DMS79 (cell line): ENCODE measurements at regions not wholly inside any gene's neighbourhood (a gene's known extent, or its start where the extent isn't known, plus 50 kb on each side); places are given as distances from the start of the nearest gene placed in this dataset.
"Not testable (repeated sequence)": the region's sequence is repeated elsewhere in the genome, so short reads cannot be mapped to it uniquely, and the experiment has no call there.

Source experiments
- DNase-seq: peaks from one replicate; lab custom pipeline; 2025; lab: John Stamatoyannopoulos, UW

GRCh38 chr18:27378431-27379095 lies 193.5 kb upstream of the CHST9 start:
- DNase-seq = no peak

DNA sequence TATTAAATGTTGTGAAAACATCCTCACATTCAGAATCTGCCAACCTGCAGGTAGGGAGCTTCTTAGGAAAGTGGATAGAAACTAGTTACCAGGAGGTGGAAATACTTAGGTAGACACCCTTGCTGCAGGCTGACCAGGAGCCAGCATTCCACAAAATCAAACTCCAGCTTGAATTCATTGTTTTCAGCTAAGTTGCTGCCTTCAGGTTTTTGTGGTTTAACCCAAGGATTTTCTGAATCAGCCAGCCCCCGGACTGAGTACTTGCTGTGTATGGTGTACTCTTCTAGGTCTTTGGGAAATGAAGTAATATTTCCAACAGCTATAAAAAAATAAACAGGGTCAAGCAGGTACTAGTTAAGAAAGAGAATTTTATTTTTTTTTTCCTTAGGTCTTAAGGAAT lies 192.1 kb upstream of the CHST9 start:
- no peak for DNase-seq

GRCh38 chr18:27372386-27372785 lies 187.3 kb upstream of the CHST9 start:
- DNase-seq = no peak

DNA sequence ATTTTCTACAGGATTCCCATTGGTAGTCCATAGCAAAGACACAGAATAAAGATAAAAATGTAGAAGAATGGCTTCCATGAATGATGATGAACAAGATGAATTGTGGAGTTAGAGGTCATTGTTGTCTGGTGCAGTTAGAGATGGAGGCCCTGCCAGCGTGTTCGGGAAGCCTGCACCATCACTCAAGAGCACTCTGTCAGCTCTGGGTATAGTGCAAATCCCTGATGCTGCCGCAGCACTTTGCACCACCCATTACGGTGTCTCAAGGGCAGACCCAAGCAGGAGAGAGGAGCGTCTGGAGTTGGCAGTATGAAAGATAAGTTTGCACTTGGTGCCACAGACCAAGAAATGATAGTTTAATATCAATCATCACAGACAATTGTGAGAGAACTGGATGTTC lies 181.6 kb upstream of the CHST9 start:
- DNase-seq = no peak

- DNase-seq = no peak
Observed at GRCh38 chr18:27366151-27366550, 181.0 kb upstream of the CHST9 start.

DNA sequence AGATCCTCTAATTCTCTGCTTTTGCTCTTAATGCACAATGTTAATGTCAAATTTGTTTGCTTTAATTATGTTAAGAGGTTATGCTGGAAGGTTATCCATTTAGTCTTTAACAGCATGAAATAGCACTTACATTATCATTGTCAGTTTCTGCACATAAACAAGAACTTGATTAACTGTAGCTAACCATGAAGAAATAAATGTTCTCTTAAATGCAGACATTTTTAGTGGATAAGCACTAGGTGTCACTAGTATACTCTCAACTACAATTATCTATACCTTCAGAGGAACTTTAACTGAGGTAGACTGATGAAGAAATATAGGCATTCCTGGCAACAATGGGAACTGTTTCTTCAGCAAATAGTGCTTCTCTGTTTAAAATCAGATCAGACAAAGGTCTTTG lies 178.8 kb upstream of the CHST9 start:
- DNase-seq = no peak

DNA sequence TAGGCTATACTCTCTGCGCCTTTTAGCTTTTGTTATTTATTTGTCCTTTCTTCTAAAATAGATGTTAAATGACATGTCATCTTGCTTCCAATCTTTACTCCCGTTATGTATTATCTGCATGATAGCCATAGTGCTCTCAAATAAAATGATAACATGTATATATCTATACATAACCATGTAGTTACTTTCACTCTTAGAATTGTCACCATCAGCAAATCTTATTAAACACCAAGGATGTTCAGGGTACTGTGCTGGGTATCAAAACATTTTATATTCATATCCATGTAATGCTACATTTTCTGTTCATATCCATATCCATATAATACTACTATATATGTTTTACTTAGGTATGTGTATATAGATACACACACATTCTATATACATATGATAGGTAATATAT lies 176.4 kb upstream of the CHST9 start:
- DNase-seq = no peak

DNA sequence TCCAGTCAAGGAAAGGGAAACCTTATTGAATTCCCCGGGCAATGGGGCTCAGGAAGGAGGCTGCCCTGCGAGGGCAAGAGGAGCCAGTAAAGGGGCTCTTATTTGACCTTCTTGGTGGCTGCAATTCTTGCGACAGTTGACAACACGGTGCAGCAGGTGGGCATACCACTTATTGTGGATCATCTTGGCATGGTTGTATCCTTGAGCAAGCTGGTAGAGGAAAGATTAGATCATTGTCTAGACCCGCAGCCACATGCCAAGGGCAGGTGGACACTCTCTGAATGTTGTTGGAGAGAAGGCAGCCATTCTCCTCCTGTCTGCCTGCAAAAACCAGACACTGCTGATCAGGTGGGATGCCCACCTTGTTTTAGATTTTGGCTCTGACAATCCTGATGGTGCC lies 170.2 kb upstream of the CHST9 start:
- no peak for DNase-seq

- no peak for DNase-seq
Observed at GRCh38 chr18:27353273-27353672, 168.2 kb upstream of the CHST9 start.

- no peak for DNase-seq
Observed at GRCh38 chr18:27349284-27349882, 164.3 kb upstream of the CHST9 start.

DNA sequence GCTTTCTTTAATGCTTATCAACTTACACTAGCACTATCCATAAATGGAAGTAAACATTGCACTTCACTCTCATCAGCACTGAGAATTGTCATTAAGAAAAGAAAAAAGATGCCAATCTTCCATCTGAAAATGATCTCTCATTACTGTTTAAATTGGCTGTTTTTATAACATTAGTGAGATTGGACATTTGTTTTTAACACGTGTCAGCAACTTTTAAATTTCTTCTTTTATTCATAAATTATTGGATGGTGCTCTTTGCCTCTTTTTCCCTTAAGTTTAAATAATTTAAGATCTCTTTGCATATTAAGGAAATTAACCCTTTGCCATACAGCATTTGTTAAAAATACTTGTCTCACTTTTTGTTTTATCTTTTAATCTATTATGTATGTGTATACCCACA lies 146.5 kb upstream of the CHST9 start:
- DNase-seq = no peak

DNA sequence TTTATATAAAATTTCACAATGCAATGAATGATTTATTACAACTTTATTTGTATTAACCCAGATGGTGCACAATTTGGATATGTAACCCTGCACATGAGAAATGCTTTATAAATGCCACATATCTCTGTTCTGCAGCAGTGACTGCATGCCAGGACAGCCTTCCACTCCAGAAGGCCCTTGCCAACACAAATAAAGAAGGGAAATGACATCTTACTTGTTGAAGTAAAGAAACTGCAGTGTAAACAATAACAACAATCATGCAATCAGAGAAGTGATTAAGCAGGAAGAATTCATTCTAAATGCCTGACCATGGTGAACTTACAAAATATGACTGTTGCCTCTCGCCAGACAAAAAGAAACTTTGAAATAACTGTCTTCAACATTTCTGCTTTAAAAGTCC lies 129.9 kb upstream of the CHST9 start:
- no peak for DNase-seq

- DNase-seq = no peak
Observed at GRCh38 chr18:27313678-27314077, 128.6 kb upstream of the CHST9 start.

- DNase-seq = no peak
Observed at GRCh38 chr18:27312853-27313252, 127.7 kb upstream of the CHST9 start.

DNA sequence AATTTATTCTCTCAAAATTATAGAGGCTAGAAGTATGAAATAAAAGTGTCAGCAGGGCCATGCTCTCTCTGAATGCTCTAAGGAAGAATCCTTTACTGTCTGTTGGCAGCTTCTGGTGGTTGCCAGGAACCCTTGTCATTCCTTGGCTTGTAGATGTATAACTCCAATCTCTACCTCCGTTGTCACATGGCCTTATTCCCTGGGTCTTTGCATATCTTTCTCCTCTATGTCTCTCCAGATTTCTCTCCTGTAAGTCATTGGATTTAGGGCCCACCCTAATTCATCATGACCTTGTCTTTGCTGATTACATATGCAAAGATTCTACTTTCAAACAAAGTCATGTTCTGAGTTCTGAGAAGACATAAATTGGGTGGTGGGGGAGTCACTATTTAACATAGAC lies 127.0 kb upstream of the CHST9 start:
- no peak for DNase-seq

GRCh38 chr18:27311114-27311513 lies 126.0 kb upstream of the CHST9 start:
- DNase-seq = no peak

DNA sequence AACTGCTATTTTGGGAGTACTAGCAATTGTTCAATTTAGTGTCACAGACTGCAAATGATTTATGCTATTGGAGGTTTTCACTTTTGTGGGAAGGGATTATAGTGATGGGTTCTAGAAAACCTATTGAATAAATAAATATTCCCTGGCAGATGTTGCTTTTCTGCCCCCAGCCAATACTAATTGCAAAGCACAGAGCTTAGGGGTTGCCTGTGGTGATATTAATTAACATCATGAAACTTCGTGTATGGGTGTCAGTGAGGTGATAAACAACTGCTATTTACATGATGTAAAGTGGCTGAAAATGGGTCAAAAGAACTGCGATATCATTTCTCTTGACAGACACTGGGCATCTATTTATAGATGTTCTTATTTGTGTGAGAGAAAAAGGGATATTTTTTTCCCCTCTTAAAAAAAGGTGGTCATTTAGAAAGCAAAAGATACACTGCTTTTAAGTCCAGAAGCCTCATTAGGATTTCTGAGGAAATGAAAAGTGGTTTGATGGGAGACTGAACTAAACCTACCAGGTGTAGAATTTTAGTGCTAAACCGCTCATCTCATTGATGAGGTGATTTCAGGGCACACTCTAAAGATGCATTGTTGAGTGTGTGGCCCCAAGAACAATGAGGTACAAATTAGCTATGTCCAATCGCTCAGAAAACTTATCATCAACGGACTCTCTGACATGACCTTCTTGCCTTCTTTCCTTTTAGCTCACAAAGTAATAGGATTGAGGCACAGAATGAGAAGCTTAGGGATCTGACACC lies 116.7 kb upstream of the CHST9 start:
- DNase-seq = no peak

DNA sequence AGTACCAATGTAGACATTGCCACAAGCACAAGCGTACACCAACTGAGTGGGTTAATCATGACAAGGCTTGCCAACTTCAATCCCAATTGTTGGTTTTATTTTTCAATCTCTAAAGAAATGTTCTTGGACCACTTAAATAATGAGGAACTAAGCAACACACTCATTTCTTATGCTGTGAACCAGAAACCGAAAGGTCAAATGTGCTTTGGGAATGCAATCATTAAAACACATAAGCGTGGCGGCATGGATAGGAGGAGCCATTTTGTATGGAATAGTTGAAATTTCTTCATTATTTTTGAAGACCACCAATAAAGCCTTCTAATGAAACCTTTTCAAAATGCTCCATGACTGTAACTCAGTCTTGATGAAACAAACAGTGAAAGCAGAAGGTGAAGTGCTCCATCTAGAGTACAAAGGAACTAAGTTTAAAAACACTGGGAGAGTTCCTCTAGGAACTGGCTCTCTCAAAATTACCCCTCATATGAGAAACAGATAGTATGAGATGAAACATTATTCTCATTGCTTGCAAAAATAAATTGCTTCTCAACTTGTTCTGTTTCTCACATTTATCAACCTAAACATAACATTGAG lies 113.2 kb upstream of the CHST9 start:
- DNase-seq = no peak

- not testable (repeated sequence) for DNase-seq
Observed at GRCh38 chr18:27285973-27286562, 101.0 kb upstream of the CHST9 start.

GRCh38 chr18:27278131-27278530 lies 93.0 kb upstream of the CHST9 start:
- no peak for DNase-seq

GRCh38 chr18:27277554-27277953 lies 92.4 kb upstream of the CHST9 start:
- no peak for DNase-seq

DNA sequence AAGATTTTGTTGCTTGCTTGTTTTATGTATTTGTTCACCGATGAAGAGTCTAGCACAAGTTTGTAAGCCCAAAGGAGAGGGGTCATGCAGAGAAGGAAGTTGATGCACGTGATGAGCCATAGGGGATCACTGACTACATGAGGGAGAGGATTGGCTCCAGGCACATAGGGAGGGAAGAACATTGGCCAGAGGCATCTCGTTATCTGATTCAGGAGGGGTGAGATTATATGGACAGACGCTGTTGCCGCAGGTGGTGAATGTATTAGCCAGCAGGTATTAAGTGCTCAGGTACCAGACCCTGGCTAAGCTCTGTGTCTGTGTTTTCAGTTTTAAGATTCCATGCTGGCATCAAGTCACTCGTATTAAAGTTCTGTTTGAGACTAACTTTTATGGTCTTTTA lies 91.8 kb upstream of the CHST9 start:
- DNase-seq = no peak

GRCh38 chr18:27276479-27276878 lies 91.4 kb upstream of the CHST9 start:
- no peak for DNase-seq
